ENCODE measurements at regions not wholly inside any gene's neighbourhood (a gene's known extent, or its start where the extent isn't known, plus 50 kb on each side); places are given as distances from the start of the nearest gene placed in this dataset.

- TF ChIP-seq ZNF292 (CRISPR knock-in tag; IDR thresholded peaks at IDR 0.05; ENCODE audit: borderline replicate concordance, low read depth) = no peak
- no peak for TF ChIP-seq HMGA1 (CRISPR knock-in tag; conservative IDR thresholded peaks at IDR 0.05)
- TF ChIP-seq TARDBP (CRISPR knock-in tag; IDR thresholded peaks at IDR 0.05) = no peak
- no peak for TF ChIP-seq TERF1 (CRISPR knock-in tag; IDR thresholded peaks at IDR 0.05)
- TF ChIP-seq HNRNPK (IDR thresholded peaks at IDR 0.05; ENCODE audit: low read depth, low read length, poor library complexity, severe bottlenecking) = no peak
- TF ChIP-seq USF2 (IDR thresholded peaks at IDR 0.05; ENCODE audit: low read depth, low read length) = no peak
- TF ChIP-seq USF2 (CRISPR knock-in tag; IDR thresholded peaks at IDR 0.05; ENCODE audit: borderline replicate concordance) = no peak
- TF ChIP-seq HIVEP1 (CRISPR knock-in tag; IDR thresholded peaks at IDR 0.05) = no peak
Observed at GRCh38 chr9:15047028-15047551, 136.9 kb upstream of the FREM1 start (continued).

- ATAC-seq (no peak), FAIRE-seq (no peak), DNase-seq (ENCODE audit: low spot score) (no peak)
- in situ Hi-C loops (cut with HindIII; ENCODE audit: extremely low pct_ligation_motif_present, low pct_unique_long_range_greater_than_20kb) (no loop called here), intact Hi-C loops (cut with micrococcal nuclease; ENCODE audit: unreplicated experiment) (no loop called here)
- Histone ChIP-seq H2AFZ (ENCODE audit: low read length) (no peak overlapping the region), H3K27ac (ENCODE audit: extremely low read length, insufficient read depth, low read length) (no peak overlapping the region), H3K4me3 (replicated peaks in 1 of 3; ENCODE audit: insufficient read depth in 1 of 3, low read depth in 2 of 3, low read length in 3 of 3) (no peak overlapping the region), H3K9ac (ENCODE audit: insufficient read depth, low read depth, low read length) (no peak overlapping the region), H3K79me2 (ENCODE audit: insufficient read depth, low read length) (no peaks in the 10 kb centered on the region), H3K36me3 (replicated peaks in 1 of 2; ENCODE audit: control insufficient read depth in 1 of 2, insufficient read depth in 2 of 2, low read length in 2 of 2) (no peaks in the 10 kb centered on the region), H3K9me3 (ENCODE audit: low read length) (no peaks in the 10 kb centered on the region), H4K20me1 (ENCODE audit: insufficient read depth, low read length) (no peaks in the 10 kb centered on the region), H3K4me2 (ENCODE audit: low read depth, low read length) (no peak overlapping the region), H3K4me1 (ENCODE audit: insufficient read depth, low read length) (no peaks in the 10 kb centered on the region), H3K27me3 (ENCODE audit: control insufficient read depth in 1 of 2, insufficient read depth in 2 of 2, low read length in 2 of 2) (peaks cover 1 to 3% of the 10 kb centered on the region in 2 experiments; a peak in 2 of 5 replicates)
- ChIA-PET CTCF (ENCODE audit: low intra/inter-chr PET ratio, low total read pairs) (no interaction called here), POLR2A (no interaction called here)
- no TSS peak for BruUV-seq (replicated peaks)
- 48% methylated on average over 4 of the region's 4 CpGs for WGBS (ENCODE audit: low lambda C conversion rate)
- TF ChIP-seq ZNF205 (CRISPR knock-in tag; IDR thresholded peaks at IDR 0.05) (no peak), MTA1 (CRISPR knock-in tag; IDR thresholded peaks at IDR 0.05; ENCODE audit: borderline replicate concordance) (no peak), KLF12 (CRISPR knock-in tag; IDR thresholded peaks at IDR 0.05; ENCODE audit: borderline replicate concordance) (no peak), ZNF589 (CRISPR knock-in tag; conservative IDR thresholded peaks at IDR 0.05) (no peak), PAF1 (CRISPR knock-in tag; IDR thresholded peaks at IDR 0.05) (no peak), SPEN (CRISPR knock-in tag; IDR thresholded peaks at IDR 0.05; ENCODE audit: low read depth) (no peak), TFE3 (CRISPR knock-in tag; IDR thresholded peaks at IDR 0.05) (no peak), MYPOP (CRISPR knock-in tag; IDR thresholded peaks at IDR 0.05) (no peak), GZF1 (CRISPR knock-in tag; IDR thresholded peaks at IDR 0.05) (no peak), IKZF1 (IDR thresholded peaks at IDR 0.05) (no peak)
Observed at GRCh38 chr9:15033316-15033715, 123.1 kb upstream of the FREM1 start.

Data from HepG2 (cell line).